AG09309 (cell line): ENCODE measurements at regions not wholly inside any gene's neighbourhood (a gene's known extent, or its start where the extent isn't known, plus 50 kb on each side); places are given as distances from the start of the nearest gene placed in this dataset.

Experiments
- DNase-seq: peaks from one replicate; pipeline ENCODE4 v3.0.0-alpha.2; 2010; ENCODE audit warnings: low read depth
- H3K4me3 ChIP-seq: 2 replicates; pipeline ENCODE4 v1.5.1; 2011; ENCODE audit warnings: mild to moderate bottlenecking, low read depth, low read length, moderate library complexity; ENCODE audit not compliant: control insufficient read depth
- TF ChIP-seq, protein P1 (sequence below): IDR thresholded peaks from 2 replicates; pipeline ENCODE4 v1.5.1; 2011; ENCODE audit warnings: mild to moderate bottlenecking, low read depth, low read length, inconsistent platforms; ENCODE audit not compliant: insufficient read depth, control insufficient read depth; ENCODE audit errors: missing control alignments

DNA sequence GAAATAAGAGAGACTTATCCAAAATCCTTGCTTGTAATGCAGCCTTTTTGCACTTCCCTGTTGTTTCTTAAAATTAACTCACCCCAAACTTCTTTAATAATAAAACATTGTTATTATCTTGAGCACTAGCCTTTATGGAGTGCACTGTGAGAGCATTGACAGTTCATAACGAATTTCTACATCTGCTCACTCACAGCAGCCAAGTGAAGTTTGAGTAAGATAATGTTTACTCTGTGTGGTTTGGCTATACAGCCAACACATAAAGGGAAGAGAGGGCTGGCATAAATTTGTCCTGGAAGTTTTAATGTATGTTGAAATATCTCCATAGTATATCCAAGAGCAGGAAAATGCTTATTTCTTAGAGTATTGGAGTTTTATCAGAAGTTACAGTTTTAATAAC lies 227.9 kb downstream of the FRK start:
- no peak overlapping the region for H3K4me3 ChIP-seq
- DNase-seq, result no peak
- TF ChIP-seq, protein P1, sequence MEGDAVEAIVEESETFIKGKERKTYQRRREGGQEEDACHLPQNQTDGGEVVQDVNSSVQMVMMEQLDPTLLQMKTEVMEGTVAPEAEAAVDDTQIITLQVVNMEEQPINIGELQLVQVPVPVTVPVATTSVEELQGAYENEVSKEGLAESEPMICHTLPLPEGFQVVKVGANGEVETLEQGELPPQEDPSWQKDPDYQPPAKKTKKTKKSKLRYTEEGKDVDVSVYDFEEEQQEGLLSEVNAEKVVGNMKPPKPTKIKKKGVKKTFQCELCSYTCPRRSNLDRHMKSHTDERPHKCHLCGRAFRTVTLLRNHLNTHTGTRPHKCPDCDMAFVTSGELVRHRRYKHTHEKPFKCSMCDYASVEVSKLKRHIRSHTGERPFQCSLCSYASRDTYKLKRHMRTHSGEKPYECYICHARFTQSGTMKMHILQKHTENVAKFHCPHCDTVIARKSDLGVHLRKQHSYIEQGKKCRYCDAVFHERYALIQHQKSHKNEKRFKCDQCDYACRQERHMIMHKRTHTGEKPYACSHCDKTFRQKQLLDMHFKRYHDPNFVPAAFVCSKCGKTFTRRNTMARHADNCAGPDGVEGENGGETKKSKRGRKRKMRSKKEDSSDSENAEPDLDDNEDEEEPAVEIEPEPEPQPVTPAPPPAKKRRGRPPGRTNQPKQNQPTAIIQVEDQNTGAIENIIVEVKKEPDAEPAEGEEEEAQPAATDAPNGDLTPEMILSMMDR, result no peak

- TF ChIP-seq, protein P1, result no peak
- no peak overlapping the region for H3K4me3 ChIP-seq
- no peak for DNase-seq
These were observed 228.5 kb downstream of the FRK start for GRCh38 chr6:115832186-115832585.

- H3K4me3 ChIP-seq, result no peak overlapping the region
- no peak for DNase-seq
- TF ChIP-seq, protein P1, result no peak
These were observed 229.8 kb downstream of the FRK start for GRCh38 chr6:115830895-115831294.

- TF ChIP-seq, protein P1, result no peak
- no peak for DNase-seq
- H3K4me3 ChIP-seq, result no peak overlapping the region
These were observed 238.9 kb downstream of the FRK start for GRCh38 chr6:115821798-115822197.

DNA sequence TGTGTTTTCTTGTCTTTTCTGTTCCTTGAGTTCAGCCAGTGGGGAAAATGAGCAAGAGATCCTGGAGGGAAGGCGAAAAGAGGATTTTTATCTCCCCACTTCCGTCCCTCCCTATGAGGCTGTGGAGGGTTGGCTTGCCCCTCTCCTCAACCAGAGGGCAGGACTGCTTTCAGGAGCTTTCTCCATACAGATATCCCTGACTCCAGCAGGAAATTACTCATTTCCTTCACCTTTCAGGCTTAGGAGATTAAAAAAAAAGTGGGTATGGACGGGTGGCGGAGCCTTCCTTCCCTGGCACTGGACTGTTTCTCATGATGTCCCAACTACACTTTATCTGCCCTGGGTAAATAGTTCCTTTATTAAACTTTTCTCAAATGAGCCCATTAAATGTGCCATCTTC lies 241.2 kb downstream of the FRK start:
- no peak for DNase-seq
- TF ChIP-seq, protein P1, result no peak
- H3K4me3 ChIP-seq, result no peak overlapping the region

DNA sequence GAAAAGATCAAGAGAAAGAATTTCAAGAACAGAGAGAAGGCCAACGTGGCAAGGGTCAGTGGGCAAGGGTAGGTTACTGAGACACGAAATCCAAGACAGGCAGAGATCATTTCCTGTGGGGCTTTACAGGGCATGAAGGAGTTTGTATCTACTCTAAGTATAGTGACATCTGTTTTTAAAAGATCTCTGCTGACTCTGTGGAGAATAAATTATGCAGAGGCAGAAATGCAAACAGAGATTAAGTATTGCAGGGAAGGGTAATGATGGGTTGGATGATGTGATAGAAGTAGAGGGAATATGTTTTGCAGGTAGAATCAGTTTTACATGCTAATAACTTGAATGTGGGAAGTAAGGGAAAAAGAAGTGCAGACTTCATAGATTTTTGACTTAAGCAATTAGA lies 243.5 kb downstream of the FRK start:
- DNase-seq, result no peak
- H3K4me3 ChIP-seq, result no peak overlapping the region
- TF ChIP-seq, protein P1, result no peak

DNA sequence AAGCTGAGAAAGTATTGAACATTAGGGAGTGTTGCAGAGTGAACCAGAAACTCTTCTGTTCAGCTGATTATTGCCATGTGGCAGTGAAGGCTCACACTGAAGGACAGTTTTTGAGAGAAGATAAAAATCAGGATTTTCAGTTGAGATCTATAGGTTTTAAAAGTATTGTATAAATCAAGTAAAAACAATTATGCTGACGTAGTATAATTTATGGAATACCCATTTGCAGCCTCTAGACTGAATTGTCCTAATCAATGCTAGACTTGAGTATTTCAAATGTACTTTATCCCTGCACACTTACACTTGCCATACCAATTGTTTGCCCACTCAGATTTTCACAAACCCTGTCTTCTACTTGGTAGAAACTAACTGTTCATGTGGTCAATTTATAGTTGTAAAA lies 245.8 kb downstream of the FRK start:
- no peak for DNase-seq
- TF ChIP-seq, protein P1, result no peak
- H3K4me3 ChIP-seq, result no peak overlapping the region
